Stimulated activated CD4-positive, alpha-beta T cell treated with anti-CD3 and anti-CD28 coated beads, Interleukin-15, amount 100 ng/mL, for 24 hours (primary cell): ENCODE measurements at regions not wholly inside any gene's neighbourhood (a gene's known extent, or its start where the extent isn't known, plus 50 kb on each side); places are given as distances from the start of the nearest gene placed in this dataset.

Experiments used
- DNase-seq: peaks from one replicate; pipeline ENCODE4 v3.0.0-alpha.2; 2020

DNA sequence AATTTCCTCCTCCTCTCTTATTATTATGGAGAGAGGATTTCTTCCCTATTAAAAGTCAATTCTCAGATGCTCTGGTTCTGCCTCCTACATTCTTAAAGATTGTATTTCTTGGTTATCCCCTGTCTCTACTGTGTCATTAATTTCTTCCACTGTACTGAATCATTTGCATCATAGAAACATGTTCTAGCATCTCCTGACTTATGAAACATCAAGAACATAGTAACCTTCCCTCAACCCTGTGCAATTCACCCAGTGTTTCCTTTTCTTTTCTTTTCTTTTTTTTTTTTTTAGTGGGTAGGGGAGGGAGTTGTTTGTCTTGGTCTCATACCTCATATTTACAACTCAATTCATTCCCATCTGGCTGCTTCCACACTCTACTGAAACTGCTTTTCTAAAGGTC is 288.0 kb upstream of the PLET1 start:
- no peak for DNase-seq

DNA sequence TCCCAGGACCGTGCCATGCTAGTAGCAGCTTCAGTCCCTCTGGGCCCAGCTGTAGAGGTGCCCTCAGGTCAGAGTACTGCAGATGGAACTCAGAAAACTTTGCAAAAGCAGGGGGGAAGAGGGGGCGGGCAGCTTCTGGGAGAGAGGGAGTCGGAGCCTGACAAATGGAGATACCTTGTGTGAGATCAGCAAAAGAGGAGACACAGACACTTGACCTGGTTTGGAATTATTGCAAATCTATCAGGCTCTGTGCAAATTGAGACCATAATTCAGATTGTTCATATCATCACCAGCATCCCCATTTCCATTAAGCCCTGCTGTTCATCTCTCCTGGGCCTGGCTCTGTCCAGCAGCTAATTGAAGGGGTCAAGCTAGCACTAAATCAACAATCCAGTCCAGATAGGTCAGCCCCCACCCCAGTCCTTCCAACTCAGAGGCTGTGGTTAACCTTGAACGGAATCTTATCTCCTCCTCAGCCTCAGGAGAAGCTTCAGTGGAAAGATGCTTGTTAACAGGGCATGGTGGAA is 292.6 kb upstream of the PLET1 start:
- DNase-seq: no peak

DNA sequence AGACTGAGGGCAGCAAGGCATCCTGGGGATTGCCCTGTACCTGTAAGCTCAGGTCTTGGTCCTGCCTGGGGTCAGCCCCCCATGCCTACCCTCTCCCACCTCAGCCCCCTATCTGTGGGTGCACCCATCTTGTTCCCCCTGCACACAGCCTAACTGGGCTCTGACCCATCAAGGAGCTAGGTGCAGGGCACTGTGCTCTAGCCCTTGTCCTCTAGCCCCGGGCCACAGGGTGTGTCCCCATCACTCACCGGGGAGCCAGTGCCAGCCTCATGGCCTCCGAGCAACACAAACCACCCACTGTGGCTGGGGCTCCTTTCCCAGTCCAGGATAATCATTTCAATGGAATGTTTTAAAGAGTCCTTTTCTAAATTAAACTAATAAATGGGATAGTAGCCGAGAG is 293.9 kb upstream of the PLET1 start:
- no peak for DNase-seq

DNA sequence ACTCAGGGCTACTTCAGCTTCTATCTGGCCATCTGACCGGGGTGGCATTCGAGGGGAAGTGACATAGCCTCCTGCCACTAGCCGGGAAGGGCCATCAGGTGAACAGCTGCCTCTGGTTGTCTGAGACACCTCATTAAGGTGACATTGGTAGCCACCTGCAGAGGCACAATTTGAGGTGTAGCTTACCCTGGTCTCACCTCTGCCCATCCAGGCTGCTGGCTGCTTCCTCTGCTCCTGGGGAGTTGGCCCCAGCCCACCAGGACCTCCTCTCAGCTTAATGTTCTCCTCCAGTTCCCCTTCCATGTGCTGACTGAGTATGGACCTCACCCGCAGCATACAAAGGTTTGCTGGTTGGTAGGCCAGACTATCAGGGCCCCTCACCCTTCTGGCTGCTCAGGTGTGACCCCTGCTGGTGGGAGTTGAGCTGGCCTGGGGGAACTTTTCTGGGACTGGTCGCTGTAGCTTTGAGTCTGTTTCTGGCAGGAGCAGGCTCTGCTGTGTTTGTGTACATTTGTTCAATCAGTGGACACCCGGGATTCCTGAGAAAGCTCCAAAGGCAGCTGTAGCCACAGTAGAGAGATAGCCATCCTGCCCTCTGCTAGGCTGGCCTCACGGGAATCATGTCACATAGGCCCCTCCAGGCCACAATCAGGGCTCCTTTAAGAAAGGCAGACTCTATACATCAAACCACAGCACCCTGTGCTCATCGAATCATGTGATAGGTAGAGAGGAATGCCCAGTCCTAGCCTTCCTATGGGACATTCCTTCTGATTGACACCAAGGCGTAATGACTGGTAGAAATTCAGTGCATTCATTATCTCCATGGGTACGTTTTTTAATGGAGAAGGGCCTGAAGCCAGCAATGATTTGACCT is 295.1 kb upstream of the PLET1 start:
- peak; percentile 79 for DNase-seq

- DNase-seq: no peak
Observed at GRCh38 chr11:112558691-112559090, 298.0 kb upstream of the PLET1 start.

GRCh38 chr11:112563808-112564207 is 303.1 kb upstream of the PLET1 start:
- no peak for DNase-seq

- DNase-seq: no peak
Observed at GRCh38 chr11:112564228-112564955, 303.7 kb upstream of the PLET1 start.

- no peak for DNase-seq
Observed at GRCh38 chr11:112565551-112565950, 304.9 kb upstream of the PLET1 start.

DNA sequence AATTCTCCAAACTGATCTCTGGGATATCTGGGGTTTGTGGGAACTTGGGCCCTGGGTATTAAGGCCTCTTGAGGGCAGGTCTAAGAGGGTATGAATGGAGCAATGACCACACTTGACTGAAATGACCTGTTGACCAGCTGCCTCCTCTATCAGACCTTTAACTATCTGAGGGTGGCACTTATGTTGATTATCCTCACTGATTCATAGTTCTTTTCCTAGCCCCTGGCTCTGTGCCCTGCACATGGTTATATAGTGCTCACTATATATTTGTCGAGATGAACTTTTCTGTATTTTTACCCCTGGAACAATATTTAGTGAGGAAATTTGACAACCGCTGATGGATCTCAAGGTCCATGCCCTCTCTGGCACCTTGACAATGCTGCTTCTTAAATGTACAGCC is 305.5 kb upstream of the PLET1 start:
- no peak for DNase-seq

DNA sequence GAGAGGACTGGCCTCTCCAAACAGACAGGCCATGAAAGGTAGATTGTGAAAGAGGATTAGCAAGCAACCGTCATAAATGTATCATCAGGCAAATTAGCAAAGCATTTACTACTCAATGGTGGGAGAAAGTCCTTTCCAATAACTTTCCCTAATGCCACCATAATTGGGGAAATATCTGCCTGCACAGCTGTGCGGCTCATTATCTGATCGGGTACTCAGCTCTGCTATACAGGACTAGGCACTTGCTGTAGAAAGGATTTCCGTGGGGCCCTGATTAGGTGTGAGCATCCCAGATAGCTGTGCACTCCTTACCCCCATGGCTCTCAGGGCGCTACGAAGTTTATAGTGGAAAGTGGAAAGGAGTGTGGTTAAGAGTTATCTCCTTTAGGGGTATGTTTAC is 309.7 kb upstream of the PLET1 start:
- DNase-seq: no peak

DNA sequence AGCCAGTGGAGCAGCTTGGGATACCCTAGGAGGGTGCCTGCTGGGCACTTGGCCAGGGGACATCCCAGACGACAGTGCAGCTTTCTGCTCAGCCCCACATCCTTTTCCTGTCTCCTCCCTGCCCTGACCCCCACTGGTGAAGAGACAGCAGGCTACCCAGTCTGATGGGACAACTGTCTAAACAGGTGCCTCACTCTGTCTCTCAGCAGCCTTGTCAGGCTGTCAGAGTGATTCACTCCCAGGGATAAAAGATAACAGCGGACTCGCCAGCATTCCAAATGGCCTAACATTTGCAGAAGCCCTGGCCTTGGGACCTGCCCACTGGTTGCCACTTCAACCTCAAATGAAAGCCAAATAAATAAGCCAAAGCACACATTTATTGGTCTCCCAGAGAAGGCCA is 318.6 kb upstream of the PLET1 start:
- no peak for DNase-seq

- no peak for DNase-seq
Observed at GRCh38 chr11:112580864-112581263, 320.2 kb upstream of the PLET1 start.

- DNase-seq: no peak
Observed at GRCh38 chr11:112581747-112582146, 321.1 kb upstream of the PLET1 start.

DNA sequence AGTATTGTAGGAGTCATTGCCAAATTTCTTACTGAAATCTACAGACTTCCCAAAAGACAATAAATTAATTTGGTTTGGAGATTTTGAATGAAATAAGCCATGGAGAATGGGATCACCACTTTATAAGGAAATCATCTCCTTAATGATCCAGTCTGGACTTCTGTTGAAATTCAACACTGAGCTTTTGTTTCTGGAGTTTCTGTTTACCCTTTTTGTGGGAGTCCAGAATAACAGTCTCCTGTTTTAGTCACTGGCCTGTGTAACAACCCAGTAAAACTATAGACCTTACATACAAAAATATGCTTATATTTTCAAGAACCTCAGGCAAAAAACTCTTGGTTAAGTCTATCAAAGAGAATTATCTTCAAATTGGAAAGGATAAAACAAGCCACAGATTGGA is 321.7 kb upstream of the PLET1 start:
- DNase-seq: no peak

DNA sequence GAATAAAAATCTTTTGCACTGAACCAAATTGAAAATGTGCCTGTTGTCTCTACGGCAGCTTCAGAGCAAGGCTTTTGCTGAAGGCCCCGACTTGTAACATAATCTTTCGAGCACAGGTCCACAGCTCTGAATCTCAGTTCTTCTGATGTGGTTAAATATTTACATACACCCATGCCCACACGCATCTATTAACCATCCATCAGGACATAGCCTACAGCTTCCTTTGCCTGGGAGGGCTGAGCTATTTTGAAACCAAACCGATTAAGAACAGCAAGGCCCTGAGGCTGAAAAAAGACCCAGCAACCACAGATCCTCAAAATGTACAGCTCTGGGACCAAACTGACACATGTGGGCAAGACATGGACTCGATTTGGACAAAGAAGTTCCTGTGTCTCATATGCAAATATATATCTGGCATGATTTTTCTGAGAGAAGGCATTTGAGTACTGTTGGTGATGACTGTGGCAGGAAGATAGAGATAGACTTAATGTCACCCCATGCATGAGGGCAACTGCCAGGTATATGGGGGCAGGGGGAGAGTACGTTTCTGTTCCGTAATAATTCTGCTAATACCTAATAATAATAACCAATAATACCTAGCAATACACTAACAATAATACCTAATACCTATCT is 322.7 kb upstream of the PLET1 start:
- no peak for DNase-seq

DNA sequence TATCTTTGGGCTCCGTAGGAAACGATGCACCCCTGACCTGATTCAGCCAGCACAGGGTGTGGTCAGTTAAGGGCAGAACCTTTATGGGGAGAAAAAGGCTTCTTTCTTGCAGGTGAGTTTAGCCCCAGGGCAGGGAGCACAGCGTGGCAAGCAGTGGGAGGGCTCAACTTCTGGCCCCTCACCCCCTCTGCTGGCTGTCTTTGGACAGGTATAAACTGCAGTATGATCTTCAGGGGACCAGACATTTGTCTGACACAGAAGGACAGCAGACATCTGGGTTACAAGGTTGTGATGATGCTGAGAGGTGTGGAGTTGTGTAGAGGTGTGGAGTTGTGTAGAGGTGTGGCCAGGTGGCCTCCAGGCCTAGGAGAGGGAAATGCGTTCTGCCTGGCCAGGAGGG is 324.0 kb upstream of the PLET1 start:
- DNase-seq: peak; percentile 16

- no peak for DNase-seq
Observed at GRCh38 chr11:112587664-112588063, 327.0 kb upstream of the PLET1 start.

- DNase-seq: peak; percentile 50
Observed at GRCh38 chr11:112588252-112588694, 327.6 kb upstream of the PLET1 start.

DNA sequence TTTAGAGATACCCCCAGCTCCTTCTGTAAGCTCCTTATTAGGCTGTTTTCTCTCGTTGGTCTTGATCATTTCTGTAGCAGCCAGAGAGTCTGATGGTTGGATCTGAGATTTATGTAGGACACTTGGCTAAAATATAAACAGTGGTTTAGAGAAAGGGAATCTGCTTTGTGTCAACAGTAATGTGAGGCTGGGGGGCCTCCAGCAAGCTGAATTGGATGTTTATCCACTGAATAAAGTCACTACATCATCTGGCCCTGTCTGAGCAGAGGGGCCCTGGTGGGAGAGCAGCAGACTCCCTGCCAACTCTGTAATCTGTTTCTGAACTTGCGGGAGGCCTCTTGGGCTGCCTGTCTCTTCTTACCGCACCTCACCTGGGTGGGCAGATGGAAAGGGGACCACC is 328.5 kb upstream of the PLET1 start:
- DNase-seq: no peak

- no peak for DNase-seq
Observed at GRCh38 chr11:112590764-112591163, 330.1 kb upstream of the PLET1 start.

DNA sequence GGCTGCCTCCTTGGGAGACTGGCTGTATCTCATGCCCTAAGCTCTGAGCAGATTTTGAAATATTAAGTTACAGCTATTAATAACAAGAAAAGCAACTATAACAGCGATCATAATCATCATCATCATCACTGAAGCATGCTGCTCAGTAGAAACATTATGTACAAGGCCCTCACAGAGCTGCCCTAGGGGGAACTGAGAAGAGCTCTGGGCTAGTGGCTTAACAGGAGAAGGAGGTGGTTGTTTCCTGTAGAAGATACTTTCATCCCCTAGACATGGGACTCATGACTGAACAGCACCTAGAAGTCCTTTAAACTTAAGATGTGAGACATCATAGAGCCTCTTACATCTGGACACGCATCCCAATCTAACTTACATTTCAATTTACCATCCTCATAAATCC is 332.8 kb upstream of the PLET1 start:
- DNase-seq: no peak

DNA sequence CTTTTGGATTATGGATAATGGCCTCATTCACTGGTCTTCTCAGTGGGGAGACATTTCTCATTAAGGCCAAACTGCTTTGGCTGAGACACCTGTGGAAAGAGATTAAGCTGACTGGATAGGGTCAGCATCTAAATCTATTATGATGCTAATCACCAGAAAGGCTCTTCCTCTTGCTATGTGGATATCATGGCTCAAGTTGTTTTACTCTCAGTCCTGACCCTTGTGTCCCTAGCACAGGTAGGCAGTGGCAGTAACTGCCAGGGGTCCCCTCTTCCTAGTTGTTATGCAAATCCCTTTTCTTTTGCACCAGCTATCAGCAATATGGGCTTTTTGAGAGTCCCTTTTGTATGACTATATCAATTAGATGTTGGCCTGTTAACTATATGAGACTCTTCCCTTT is 335.7 kb upstream of the PLET1 start:
- no peak for DNase-seq

GRCh38 chr11:112597286-112597790 is 336.7 kb upstream of the PLET1 start:
- DNase-seq: no peak
